A172 (cell line): ENCODE measurements at regions not wholly inside any gene's neighbourhood (a gene's known extent, or its start where the extent isn't known, plus 50 kb on each side); places are given as distances from the start of the nearest gene placed in this dataset.

Experiments
- DNase-seq: peaks from one replicate; pipeline ENCODE4 v3.0.0-alpha.2; 2015; ENCODE audit warnings: low spot score

- no peak for DNase-seq
Observed at GRCh38 chr18:69216321-69216720, 184.4 kb upstream of the DOK6 start.

- no peak for DNase-seq
Observed at GRCh38 chr18:69217196-69218000, 183.3 kb upstream of the DOK6 start.

- DNase-seq, result no peak
Observed at GRCh38 chr18:69220529-69220928, 180.2 kb upstream of the DOK6 start.

- no peak for DNase-seq
Observed at GRCh38 chr18:69222089-69222488, 178.6 kb upstream of the DOK6 start.

- DNase-seq, result no peak
Observed at GRCh38 chr18:69226971-69227370, 173.7 kb upstream of the DOK6 start.

GRCh38 chr18:69230204-69230603, 170.5 kb upstream of the DOK6 start:
- DNase-seq, result no peak

GRCh38 chr18:69233465-69234054, 167.1 kb upstream of the DOK6 start:
- DNase-seq, result no peak

- no peak for DNase-seq
Observed at GRCh38 chr18:69239849-69240674, 160.6 kb upstream of the DOK6 start.

GRCh38 chr18:69246027-69246426, 154.7 kb upstream of the DOK6 start:
- DNase-seq, result no peak

- no peak for DNase-seq
Observed at GRCh38 chr18:69250305-69251151, 150.2 kb upstream of the DOK6 start.

- no peak for DNase-seq
Observed at GRCh38 chr18:69257861-69258458, 142.7 kb upstream of the DOK6 start.

- DNase-seq, result no peak
Observed at GRCh38 chr18:69259282-69259681, 141.4 kb upstream of the DOK6 start.

- no peak for DNase-seq
Observed at GRCh38 chr18:69261406-69261805, 139.3 kb upstream of the DOK6 start.

GRCh38 chr18:69265656-69266055, 135.0 kb upstream of the DOK6 start:
- no peak for DNase-seq

GRCh38 chr18:69267895-69268294, 132.8 kb upstream of the DOK6 start:
- no peak for DNase-seq

GRCh38 chr18:69282371-69282770, 118.3 kb upstream of the DOK6 start:
- no peak for DNase-seq

- no peak for DNase-seq
Observed at GRCh38 chr18:69291044-69291443, 109.6 kb upstream of the DOK6 start.

GRCh38 chr18:69291755-69292154, 108.9 kb upstream of the DOK6 start:
- DNase-seq, result no peak

- no peak for DNase-seq
Observed at GRCh38 chr18:69300185-69300584, 100.5 kb upstream of the DOK6 start.

- no peak for DNase-seq
Observed at GRCh38 chr18:69308619-69309018, 92.1 kb upstream of the DOK6 start.

- no peak for DNase-seq
Observed at GRCh38 chr18:69326094-69326493, 74.6 kb upstream of the DOK6 start.
